D721Med (cell line): ENCODE measurements at regions not wholly inside any gene's neighbourhood (a gene's known extent, or its start where the extent isn't known, plus 50 kb on each side); places are given as distances from the start of the nearest gene placed in this dataset.
"Not testable (repeated sequence)": the region's sequence is repeated elsewhere in the genome, so short reads cannot be mapped to it uniquely, and the experiment has no call there.

ENCODE experiments used
- DNase-seq: peaks from one replicate; pipeline ENCODE4 v3.0.0; 2011; ENCODE audit warnings: low spot score; ENCODE audit not compliant: insufficient read length
- FAIRE-seq: peaks from 2 replicates; lab custom pipeline; 2011; peaks lifted over from hg19 to GRCh38; lab: Jason Lieb, UNC
- CTCF ChIP-seq: IDR thresholded peaks from 2 replicates; pipeline ENCODE4 v1.5.1; 2012; ENCODE audit warnings: mild to moderate bottlenecking, control low read depth; ENCODE audit not compliant: insufficient read depth; ENCODE audit errors: missing control alignments

DNA sequence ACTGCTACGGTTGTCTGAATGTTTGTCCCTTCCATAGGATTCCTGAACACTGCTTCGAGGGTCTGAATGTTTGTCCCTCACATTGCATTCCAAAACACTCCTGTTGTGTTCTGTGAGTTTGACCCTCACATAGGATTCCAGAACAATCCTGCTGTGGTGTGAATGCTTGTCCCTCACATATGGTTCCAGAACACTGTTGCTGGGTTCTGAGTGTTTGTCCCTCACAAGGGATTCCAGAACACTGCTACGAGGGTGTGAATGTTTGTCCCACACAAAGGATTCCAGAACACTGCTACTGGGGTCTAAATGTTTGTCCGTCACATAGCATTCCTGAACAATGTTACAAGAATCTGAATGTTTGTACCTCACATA, 201.2 kb downstream of the FOXD4L6 start:
- no peak for DNase-seq
- no peak for FAIRE-seq
- TF ChIP-seq CTCF: no peak

- TF ChIP-seq CTCF: no peak
- DNase-seq (no peak), FAIRE-seq (no peak)
These were observed 201.8 kb downstream of the FOXD4L6 start for GRCh38 chr9:40926404-40927259.

DNA sequence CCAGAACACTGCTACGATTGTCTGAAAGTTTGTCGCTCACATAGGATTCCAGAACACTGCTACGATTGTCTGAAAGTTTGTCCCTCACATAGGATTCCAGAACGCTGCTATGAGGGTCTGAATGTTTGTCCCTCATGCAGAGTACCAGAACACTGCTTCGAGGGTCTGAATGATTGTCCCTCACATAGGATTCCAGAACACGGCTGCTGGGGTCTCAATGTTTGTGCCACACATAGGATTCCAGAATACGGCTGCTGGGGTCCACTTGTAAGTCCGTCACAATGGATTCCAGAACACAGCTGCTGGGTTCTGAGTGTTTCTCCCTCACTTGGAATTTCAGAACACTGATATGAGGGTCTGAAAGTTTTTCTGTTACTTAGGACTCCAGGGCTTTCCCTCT, 203.3 kb downstream of the FOXD4L6 start:
- DNase-seq (no peak), FAIRE-seq (no peak)
- TF ChIP-seq CTCF: no peak

GRCh38 chr9:40916399-40916783, 212.1 kb downstream of the FOXD4L6 start:
- DNase-seq, FAIRE-seq: not testable (repeated sequence)

GRCh38 chr9:40915660-40916398, 212.7 kb downstream of the FOXD4L6 start:
- not testable (repeated sequence) for DNase-seq, FAIRE-seq

- TF ChIP-seq CTCF: no peak
These were observed 213.5 kb downstream of the FOXD4L6 start for GRCh38 chr9:40914772-40915659.

DNA sequence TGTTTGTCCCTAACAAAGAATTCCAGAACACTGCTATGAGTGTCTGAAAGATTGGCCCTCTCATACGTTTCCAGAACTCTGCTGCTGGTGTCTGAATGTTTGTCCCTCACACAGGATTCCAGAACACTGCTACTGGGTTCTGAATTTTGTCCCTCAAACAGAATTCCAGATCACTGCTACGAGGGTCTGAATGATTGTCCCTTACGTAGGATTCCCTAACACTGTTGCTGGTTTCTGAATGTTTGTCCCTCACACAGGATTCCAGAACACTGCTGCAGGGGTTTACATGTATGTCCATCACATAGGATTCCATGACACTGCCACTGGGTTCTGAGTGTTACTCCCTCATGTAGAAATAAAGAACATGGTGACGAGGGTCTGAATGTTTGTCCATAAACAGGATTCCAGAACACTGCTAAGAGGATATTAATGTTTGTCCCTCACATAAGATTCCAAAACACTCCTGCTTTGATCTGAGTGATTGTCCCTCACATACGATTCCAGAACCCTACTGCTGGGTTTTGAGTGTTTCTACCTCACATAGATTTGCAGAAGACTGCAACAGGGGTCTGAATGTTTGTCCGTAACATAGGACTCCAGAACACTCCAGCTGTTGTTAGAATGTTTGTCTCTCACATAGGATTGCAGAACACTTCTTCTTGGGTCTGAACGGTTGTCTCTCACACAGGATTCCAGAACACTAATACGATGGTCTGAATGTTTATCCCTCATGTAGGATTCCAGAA, 214.4 kb downstream of the FOXD4L6 start:
- no peak for TF ChIP-seq CTCF
- DNase-seq (no peak), FAIRE-seq (no peak)

More at GRCh38 chr9:40914772-40915659, 213.5 kb downstream of the FOXD4L6 start:
- FAIRE-seq: no peak
- no peak for DNase-seq
